ENCODE measurements at regions not wholly inside any gene's neighbourhood (a gene's known extent, or its start where the extent isn't known, plus 50 kb on each side); places are given as distances from the start of the nearest gene placed in this dataset.

- 64 to 65% methylated on average over 3 of the region's 3 CpGs for WGBS, 2 donors (ENCODE audit: low coverage in 1 of 2)
- DNase-seq = no peak
- Histone ChIP-seq H3K27me3 (no peaks in the 10 kb centered on the region), H3K4me3 (no peak overlapping the region), H3K4me1 (no peaks in the 10 kb centered on the region), H3K27ac (no peak overlapping the region), H3K36me3 (no peaks in the 10 kb centered on the region), H3K9me3 (no peaks in the 10 kb centered on the region)
- TF ChIP-seq CTCF (IDR thresholded peaks at IDR 0.05) (no peak), POLR2AphosphoS5 (IDR thresholded peaks at IDR 0.05) (no peak), EP300 (IDR thresholded peaks at IDR 0.05; ENCODE audit: low read depth) (no peak), POLR2A (IDR thresholded peaks at IDR 0.05) (no peak)
- in situ Hi-C loops (cut with MboI; ENCODE audit: low pct_ligation_motif_present in 1 of 4, low pct_unique_long_range_greater_than_20kb in 1 of 4, low sequenced_read_pairs in 3 of 4) (no loop called here), intact Hi-C loops (cut with DNase I; ENCODE audit: low total_unique reads) (no loop called here)
Observed at GRCh38 chr14:84167026-84167425, 1362.9 kb upstream of the FLRT2 start.

GRCh38 chr14:84180336-84180735 lies 1349.6 kb upstream of the FLRT2 start:
- no peak for DNase-seq
- 74 to 76% methylated on average over 2 of the region's 2 CpGs for WGBS, 2 donors (ENCODE audit: low coverage in 1 of 2)
- no peak for TF ChIP-seq EP300 (IDR thresholded peaks at IDR 0.05; ENCODE audit: low read depth)
- TF ChIP-seq CTCF (IDR thresholded peaks at IDR 0.05) = no peak
- TF ChIP-seq POLR2AphosphoS5 (IDR thresholded peaks at IDR 0.05) = no peak
- no peak for TF ChIP-seq POLR2A (IDR thresholded peaks at IDR 0.05)
- in situ Hi-C loops (cut with MboI; ENCODE audit: low pct_ligation_motif_present in 1 of 4, low pct_unique_long_range_greater_than_20kb in 1 of 4, low sequenced_read_pairs in 3 of 4) = no loop called here
- intact Hi-C loops (cut with DNase I; ENCODE audit: low total_unique reads) = no loop called here
- Histone ChIP-seq H3K4me1 (no peaks in the 10 kb centered on the region), H3K4me3 (no peak overlapping the region), H3K9me3 (peaks cover 0 to 3% of the 10 kb centered on the region in 2 donors), H3K27me3 (no peaks in the 10 kb centered on the region), H3K27ac (no peak overlapping the region), H3K36me3 (no peaks in the 10 kb centered on the region)

DNA sequence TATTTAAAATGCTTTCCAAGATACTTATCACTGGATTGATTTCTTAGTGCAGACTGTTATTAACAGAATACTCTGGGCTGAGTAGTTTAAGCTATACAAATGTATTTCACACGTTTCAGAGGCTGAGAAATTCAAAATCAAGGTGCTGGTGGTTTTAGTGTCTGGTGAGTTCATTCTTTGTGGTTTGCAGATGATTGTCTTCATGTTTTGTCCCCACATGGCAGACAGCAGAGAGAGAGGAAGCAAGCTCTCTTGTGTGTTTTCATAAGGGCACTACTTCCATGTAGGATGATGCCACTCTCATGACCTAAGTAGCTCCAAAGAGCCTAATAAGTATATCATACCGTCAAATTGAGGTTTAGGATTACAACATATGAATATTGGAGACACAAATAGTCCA lies 1348.9 kb upstream of the FLRT2 start:
- 27 to 56% methylated on average over 2 of the region's 2 CpGs for WGBS, 2 donors (ENCODE audit: low coverage in 1 of 2)
- in situ Hi-C loops (cut with MboI; ENCODE audit: low pct_ligation_motif_present in 1 of 4, low pct_unique_long_range_greater_than_20kb in 1 of 4, low sequenced_read_pairs in 3 of 4) = no loop called here

DNA sequence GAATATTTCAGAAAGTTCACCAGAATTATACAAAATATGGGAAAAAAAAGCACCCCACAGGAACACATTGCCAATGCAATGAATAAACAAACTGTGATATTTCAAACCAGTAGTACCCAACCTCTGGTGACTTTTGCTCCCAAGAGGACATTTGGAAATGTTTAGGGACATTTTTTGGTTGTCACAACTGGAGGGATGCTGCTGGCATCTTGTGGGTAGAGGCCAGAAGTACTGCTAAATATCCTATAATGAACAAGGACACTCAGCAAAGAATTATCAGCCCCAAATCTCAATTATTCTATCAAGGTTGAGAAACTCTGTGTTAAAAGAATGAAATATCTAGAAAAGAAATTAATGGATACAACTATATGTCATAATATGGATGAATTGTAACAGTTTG lies 1334.4 kb upstream of the FLRT2 start:
- Histone ChIP-seq H3K27ac (no peak overlapping the region), H3K4me3 (no peak overlapping the region), H3K27me3 (no peaks in the 10 kb centered on the region), H3K4me1 (no peaks in the 10 kb centered on the region), H3K9me3 (no peaks in the 10 kb centered on the region), H3K36me3 (no peaks in the 10 kb centered on the region)
- in situ Hi-C loops (cut with MboI; ENCODE audit: low pct_ligation_motif_present in 1 of 4, low pct_unique_long_range_greater_than_20kb in 1 of 4, low sequenced_read_pairs in 3 of 4) (no loop called here), intact Hi-C loops (cut with DNase I; ENCODE audit: low total_unique reads) (no loop called here)
- TF ChIP-seq CTCF (IDR thresholded peaks at IDR 0.05) (no peak), POLR2AphosphoS5 (IDR thresholded peaks at IDR 0.05) (no peak), EP300 (IDR thresholded peaks at IDR 0.05; ENCODE audit: low read depth) (no peak), POLR2A (IDR thresholded peaks at IDR 0.05) (no peak)
- no peak for DNase-seq

More for the DNA sequence above, 1348.9 kb upstream of the FLRT2 start:
- Histone ChIP-seq H3K27ac (no peak overlapping the region), H3K4me1 (no peaks in the 10 kb centered on the region), H3K4me3 (no peak overlapping the region), H3K36me3 (no peaks in the 10 kb centered on the region), H3K9me3 (peaks cover 0 to 7% of the 10 kb centered on the region in 2 donors), H3K27me3 (no peaks in the 10 kb centered on the region)
- no peak for DNase-seq
- TF ChIP-seq POLR2A (IDR thresholded peaks at IDR 0.05) = no peak
- TF ChIP-seq CTCF (IDR thresholded peaks at IDR 0.05) = no peak
- TF ChIP-seq EP300 (IDR thresholded peaks at IDR 0.05; ENCODE audit: low read depth) = no peak
- TF ChIP-seq POLR2AphosphoS5 (IDR thresholded peaks at IDR 0.05) = no peak
- intact Hi-C loops (cut with DNase I; ENCODE audit: low total_unique reads) = no loop called here

Measured in transverse colon (tissue), 4 donors.